HK-2 (cell line): ENCODE measurements at regions not wholly inside any gene's neighbourhood (a gene's known extent, or its start where the extent isn't known, plus 50 kb on each side); places are given as distances from the start of the nearest gene placed in this dataset.

ENCODE experiments used
- DNase-seq: peaks from one replicate; pipeline ENCODE4 v3.0.0-alpha.2; 2018; ENCODE audit not compliant: unreplicated experiment

DNA sequence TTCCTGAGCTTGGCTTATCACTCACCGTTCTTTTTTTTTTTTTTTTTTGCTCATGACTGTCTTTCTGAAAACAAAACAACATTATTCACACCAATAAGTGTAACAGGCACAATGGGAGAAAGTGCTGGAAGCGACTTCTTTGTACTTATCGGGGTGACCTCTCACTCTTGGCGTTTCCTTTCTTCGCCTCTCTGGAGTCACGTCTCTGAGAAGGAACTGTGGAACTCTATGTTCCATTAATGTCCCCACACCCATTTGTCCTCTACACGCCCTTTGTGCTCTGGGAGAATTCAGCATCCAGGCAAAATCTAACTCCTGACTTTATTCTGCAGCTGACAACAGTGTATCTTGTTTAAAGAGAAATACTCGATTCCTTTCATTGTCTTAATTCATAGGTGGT lies 70.8 kb upstream of the FAM204A start:
- DNase-seq = no peak

- no peak for DNase-seq
These were observed 70.1 kb upstream of the FAM204A start for GRCh38 chr10:118412132-118412760.

DNA sequence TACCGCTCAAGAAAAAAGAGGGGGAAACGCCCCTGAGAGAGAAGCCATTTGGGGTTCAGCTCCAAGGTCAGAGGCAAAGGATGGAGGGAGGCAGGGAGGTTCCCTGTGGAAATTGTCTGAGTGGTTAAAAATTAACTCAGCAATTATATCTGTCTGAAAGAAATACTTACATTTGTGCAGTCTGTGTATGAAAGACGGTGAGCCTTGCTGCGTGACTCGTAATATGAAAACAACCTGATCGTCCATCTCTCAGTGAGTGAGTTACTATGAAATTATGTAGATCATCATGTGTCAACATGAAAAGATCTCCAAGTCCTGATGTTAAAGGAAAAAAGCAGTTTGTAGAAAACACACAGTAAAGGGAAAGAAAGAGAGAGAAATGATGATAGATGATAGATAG lies 67.2 kb upstream of the FAM204A start:
- DNase-seq = no peak

DNA sequence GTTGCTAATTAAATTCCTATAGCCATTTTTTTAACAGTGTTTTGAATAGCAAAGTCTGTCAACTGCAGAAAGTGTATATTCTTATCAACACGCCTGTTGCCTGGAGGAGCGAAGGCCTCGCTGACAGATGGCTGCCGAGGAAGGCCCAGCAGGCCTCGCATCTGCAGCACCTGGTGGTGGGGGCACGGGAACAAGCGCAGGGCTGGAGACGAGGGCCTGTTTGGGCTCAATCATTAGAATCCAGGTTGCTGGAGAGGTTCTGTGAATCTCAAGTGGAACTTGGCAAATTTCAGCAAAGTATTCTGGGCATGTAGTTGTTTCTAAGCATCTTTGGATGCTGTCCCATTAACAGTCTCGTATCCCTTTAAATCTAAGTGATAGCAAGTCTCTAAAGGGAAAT lies 66.1 kb upstream of the FAM204A start:
- no peak for DNase-seq

- DNase-seq = no peak
These were observed 65.7 kb upstream of the FAM204A start for GRCh38 chr10:118407777-118408176.

DNA sequence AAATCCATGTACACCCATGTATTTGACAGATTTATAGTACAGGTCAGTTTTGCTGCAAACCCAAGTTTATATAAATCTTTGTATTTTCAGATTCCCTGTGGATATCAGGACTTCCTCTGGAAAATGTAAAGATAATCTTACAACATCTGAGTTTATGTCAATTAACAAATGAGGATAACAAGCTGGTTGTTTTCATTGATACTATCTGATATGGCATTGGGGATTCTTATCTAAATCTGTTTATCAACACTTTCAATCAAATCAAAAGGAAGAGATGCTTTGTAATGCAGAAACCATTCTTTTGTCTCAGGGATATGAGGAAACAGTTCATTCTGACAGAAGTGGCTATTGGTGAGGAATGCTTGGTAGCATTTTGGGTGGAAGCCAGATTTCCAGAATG lies 64.9 kb upstream of the FAM204A start:
- DNase-seq = no peak

DNA sequence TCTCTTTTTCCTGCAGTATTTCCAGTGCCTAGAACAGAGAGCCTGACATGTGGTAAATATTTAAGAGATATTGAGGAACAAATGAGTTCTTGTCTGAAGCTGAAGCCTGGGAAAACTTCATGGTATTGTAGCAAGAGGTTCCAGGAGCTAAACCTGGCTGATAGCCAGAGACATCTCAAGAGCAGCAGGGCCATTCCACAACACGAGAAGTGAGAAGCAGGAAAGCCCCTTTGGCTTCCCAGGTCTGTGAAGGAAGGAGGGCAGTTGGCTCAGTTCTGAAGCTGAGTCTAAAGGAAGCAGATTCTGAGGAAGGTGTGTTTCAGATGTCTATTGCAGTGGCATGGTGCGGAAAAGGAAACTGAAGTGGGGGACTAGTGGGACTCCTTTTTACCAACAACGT lies 63.8 kb upstream of the FAM204A start:
- DNase-seq = peak; percentile 7

GRCh38 chr10:118403967-118404366 lies 61.8 kb upstream of the FAM204A start:
- no peak for DNase-seq

DNA sequence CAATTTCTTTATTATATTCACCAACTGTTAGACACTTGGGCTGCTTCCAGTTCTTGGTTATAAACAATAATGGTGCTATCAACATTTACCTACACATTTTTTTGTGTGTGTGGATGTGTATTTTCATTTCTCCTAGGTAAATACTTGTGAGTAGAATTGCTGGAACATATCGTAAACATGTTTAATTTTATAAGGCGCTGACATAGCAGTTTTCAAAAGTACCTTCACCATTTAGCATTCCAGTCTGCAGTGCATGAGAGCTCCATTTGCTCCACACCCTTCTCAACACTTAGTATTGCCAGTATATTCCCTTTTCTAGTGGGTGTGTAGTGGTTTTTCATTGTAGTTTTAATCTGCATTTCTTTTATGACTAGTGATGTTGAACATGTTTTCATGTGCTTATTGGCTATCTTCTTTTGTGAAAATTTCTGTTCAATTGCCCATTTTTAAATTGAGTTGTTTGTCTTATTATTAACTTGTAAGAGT lies 59.6 kb upstream of the FAM204A start:
- DNase-seq = no peak

DNA sequence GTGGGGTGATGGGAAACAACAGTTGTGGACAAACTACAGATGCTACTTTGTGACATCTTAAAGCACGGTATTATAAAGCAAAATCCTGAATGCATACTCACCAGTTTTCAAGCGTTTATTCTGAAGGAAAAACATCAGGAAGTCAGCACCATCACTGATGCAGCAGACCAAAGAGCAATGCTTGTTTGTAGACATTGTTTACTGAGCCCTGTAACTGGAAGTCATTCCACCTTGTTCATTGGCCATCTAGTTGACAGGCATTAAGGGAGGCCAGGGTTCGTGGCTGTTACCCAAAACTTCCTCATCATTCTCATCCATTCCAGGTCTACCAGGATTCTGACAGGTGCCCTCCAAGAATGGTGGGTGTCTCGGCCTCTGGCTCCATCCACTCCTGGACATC lies 55.3 kb upstream of the FAM204A start:
- no peak for DNase-seq

DNA sequence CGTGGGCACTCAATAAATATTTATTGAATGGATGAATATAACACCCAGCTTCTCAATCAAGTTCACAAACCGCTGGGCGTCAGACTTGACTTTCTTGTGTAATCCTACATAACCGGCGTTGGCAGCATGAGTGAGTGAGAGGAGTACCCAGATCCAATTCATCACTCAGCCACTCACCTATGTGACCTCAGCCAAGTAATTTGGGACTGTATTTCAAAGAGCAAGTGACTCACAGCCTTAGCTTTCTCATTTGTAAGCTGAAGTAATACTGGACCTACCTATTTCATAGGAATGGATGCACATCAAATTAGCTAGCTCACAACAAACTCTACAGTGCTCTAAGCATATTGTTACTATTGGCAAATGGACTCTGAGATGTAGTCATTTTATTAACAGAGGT lies 53.8 kb upstream of the FAM204A start:
- no peak for DNase-seq

- no peak for DNase-seq
These were observed 52.4 kb upstream of the FAM204A start for GRCh38 chr10:118394301-118395200.

DNA sequence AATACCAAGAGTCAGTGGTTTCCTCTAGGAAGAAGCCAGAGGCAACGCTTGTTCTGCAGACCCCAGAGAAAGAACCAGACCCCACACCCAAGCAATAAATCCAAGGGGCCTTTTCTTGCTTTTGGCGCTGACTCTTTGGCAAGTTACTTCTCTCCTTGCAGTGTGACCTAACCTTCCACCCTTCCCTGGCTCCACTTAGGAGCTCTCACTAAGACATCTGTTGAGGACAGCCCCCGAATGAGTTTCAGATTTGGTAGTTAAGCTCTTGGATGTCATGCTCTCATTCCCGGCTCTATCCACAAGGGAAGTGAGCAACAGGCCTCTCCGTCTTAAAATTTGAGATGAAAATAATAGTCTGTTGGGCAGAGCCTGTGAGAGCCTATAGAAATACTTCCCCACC lies 50.6 kb upstream of the FAM204A start:
- no peak for DNase-seq
